AG08396 (cell line): ENCODE measurements at regions not wholly inside any gene's neighbourhood (a gene's known extent, or its start where the extent isn't known, plus 50 kb on each side); places are given as distances from the start of the nearest gene placed in this dataset.

Source experiments
- DNase-seq: peaks from one replicate; pipeline ENCODE4 v3.0.0; 2012; ENCODE audit warnings: low spot score, mixed read lengths

- no peak for DNase-seq
Measured at GRCh38 chr11:71201936-71202597, 50.3 kb downstream of the SHANK2 start.

GRCh38 chr11:71201231-71201630 lies 51.1 kb downstream of the SHANK2 start:
- DNase-seq = no peak

DNA sequence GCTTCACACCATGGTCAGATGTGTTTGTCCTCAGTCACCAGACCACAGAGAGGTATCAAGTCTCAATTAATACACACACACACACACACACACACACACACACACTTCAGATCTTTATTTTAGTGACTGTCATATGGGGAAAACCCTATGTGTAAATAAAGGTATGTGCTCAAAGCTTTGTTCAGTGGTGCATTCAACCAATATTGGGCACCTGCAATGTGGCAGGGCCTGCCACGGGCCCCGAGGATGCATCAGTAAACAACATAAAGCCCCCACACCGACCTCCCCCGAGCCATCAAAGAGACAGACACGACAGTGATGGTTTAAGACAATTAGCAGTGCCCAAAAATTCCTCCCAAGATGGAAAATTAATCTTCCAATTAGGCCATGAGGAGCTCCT lies 51.6 kb downstream of the SHANK2 start:
- no peak for DNase-seq

- no peak for DNase-seq
Measured at GRCh38 chr11:71200172-71200716, 52.1 kb downstream of the SHANK2 start.

GRCh38 chr11:71199226-71199820 lies 53.1 kb downstream of the SHANK2 start:
- DNase-seq = no peak

- DNase-seq = no peak
Measured at GRCh38 chr11:71198823-71199165, 53.6 kb downstream of the SHANK2 start.

- no peak for DNase-seq
Measured at GRCh38 chr11:71198141-71198822, 54.1 kb downstream of the SHANK2 start.

GRCh38 chr11:71197096-71197495 lies 55.3 kb downstream of the SHANK2 start:
- no peak for DNase-seq

- no peak for DNase-seq
Measured at GRCh38 chr11:71194710-71195109, 57.7 kb downstream of the SHANK2 start.

GRCh38 chr11:71193431-71193830 lies 58.9 kb downstream of the SHANK2 start:
- no peak for DNase-seq

GRCh38 chr11:71192629-71193028 lies 59.7 kb downstream of the SHANK2 start:
- no peak for DNase-seq

DNA sequence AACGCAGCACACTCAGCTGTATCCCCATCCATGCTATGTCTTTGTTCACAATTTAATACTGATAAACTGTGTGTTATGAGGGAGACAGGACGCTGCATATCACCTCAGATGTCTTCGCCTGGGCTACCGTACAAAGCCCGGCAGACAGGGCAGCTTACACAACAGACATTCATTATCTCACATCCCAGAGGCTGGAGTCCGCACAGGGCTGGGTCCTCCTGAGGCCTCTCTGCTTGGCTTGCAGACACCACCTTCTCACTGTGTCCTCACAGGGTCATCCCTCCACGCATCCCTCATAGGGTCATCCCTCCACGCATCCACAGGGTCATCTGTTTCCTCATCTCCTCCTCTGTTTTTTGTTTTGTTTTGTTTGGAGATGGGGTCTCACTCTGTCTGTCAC lies 61.2 kb downstream of the SHANK2 start:
- no peak for DNase-seq

GRCh38 chr11:71190551-71190950 lies 61.8 kb downstream of the SHANK2 start:
- no peak for DNase-seq

DNA sequence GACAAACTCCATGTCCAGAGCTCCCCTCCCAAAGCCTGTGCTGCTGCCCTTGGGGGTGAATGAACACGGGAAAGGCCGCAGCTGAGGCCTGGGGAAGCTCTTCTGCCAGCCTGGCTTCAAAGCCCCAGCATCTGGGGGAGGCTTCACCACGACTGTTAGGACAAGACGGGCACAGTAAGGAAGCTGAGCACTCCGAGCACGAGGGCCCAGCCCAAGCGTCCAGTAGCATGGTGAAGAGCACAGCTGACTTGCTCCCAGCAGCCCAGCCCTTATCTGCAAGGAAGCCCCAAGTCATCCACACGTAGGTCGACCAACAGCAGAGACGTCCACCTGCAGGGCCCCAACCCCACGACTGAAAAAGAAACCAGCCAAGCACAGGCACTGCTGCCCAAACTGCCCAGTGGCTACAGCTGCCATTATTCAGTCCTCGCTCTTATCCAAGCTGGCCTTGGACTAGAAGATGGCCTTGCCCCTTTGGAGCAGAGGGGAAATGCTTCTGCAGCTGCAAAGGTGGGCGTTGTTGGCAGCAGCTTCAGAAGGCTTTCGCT lies 62.5 kb downstream of the SHANK2 start:
- DNase-seq = no peak

GRCh38 chr11:71188886-71189767 lies 63.2 kb downstream of the SHANK2 start:
- no peak for DNase-seq

- DNase-seq = no peak
Measured at GRCh38 chr11:71188073-71188472, 64.3 kb downstream of the SHANK2 start.

- no peak for DNase-seq
Measured at GRCh38 chr11:71186806-71187205, 65.6 kb downstream of the SHANK2 start.

DNA sequence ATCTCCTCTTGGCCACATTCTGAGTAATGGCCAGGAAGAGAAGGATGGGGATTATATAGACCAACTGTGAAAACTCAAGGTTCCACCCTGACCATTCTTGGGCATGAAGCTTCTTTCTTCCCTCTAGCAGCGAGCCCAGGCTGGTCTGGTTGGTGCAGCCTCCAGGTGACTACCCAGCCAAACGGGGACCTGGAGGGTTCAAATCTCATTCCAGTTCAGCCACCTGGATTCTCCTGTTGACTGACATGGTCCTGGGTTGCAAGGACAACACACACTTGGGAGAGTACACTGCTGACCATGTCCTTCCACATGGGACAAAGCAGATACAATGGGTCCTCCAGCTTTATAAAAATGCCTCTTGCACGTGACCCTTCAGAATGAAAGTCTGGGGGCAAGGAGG lies 67.0 kb downstream of the SHANK2 start:
- no peak for DNase-seq

GRCh38 chr11:71184421-71185210 lies 67.8 kb downstream of the SHANK2 start:
- DNase-seq = no peak

DNA sequence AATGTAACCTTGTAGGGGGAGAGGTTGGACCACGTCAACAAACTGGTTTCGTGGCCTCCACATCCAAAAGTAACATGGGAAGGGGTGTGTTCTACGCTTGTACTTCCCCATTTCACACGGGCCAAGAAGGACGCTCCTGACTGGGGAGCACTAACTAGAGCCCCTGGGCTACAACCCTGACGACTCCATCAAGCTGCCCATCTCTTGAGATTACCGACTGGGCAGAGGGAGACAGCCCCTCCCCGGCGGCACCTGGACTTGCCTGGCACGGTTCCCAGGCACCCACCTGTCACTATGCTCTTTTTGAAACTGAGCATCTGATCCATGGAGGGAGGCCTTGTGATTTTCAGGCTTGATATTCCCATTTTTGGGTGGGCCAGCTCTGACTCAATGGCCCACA lies 68.5 kb downstream of the SHANK2 start:
- DNase-seq = no peak
